ENCODE measurements at regions not wholly inside any gene's neighbourhood (a gene's known extent, or its start where the extent isn't known, plus 50 kb on each side); places are given as distances from the start of the nearest gene placed in this dataset.

DNA sequence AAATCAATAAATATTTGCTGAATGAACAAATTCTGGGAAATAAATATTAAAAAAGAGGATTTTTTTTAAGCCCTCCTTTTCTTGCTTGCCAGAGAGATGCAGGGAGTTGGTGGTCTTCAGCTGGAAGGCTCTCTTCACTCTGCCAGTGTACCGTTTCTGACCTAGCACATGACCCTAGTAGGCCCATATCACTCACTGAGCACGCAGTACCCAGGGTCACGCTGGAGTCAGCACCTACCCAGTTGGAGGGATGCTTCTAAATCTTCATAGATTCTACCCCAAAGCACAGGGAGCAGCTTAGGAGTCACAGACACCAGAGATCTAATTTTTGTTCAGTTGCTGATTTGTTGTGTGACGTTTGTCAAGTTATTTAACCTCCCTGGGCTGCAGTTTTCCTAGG, 195.4 kb upstream of the TBX3 start:
- TF ChIP-seq, protein P1, sequence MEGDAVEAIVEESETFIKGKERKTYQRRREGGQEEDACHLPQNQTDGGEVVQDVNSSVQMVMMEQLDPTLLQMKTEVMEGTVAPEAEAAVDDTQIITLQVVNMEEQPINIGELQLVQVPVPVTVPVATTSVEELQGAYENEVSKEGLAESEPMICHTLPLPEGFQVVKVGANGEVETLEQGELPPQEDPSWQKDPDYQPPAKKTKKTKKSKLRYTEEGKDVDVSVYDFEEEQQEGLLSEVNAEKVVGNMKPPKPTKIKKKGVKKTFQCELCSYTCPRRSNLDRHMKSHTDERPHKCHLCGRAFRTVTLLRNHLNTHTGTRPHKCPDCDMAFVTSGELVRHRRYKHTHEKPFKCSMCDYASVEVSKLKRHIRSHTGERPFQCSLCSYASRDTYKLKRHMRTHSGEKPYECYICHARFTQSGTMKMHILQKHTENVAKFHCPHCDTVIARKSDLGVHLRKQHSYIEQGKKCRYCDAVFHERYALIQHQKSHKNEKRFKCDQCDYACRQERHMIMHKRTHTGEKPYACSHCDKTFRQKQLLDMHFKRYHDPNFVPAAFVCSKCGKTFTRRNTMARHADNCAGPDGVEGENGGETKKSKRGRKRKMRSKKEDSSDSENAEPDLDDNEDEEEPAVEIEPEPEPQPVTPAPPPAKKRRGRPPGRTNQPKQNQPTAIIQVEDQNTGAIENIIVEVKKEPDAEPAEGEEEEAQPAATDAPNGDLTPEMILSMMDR (conservative IDR thresholded peaks at IDR 0.05; ENCODE audit: low read depth, low read length) = no peak
- no peak for TF ChIP-seq EZH2phosphoT487 (IDR thresholded peaks at IDR 0.05; ENCODE audit: borderline replicate concordance, low read length)
- TF ChIP-seq EZH2 (IDR thresholded peaks at IDR 0.05; ENCODE audit: low read length, unreplicated experiment) = no peak
